Panc1 (cell line): ENCODE measurements at regions not wholly inside any gene's neighbourhood (a gene's known extent, or its start where the extent isn't known, plus 50 kb on each side); places are given as distances from the start of the nearest gene placed in this dataset.

Experiments used
- CTCF ChIP-seq: fragments of 450-650 bp; IDR thresholded peaks from 2 replicates; pipeline ENCODE4 v1.5.1; 2017; ENCODE audit warnings: mild to moderate bottlenecking
- POLR2AphosphoS5 ChIP-seq: IDR thresholded peaks from 2 replicates; pipeline ENCODE4 v1.6.1; 2012; ENCODE audit warnings: mild to moderate bottlenecking, low read depth, low read length, moderate library complexity
- REST ChIP-seq, 2 experiments: IDR thresholded peaks; 2 replicates each; pipeline ENCODE4 v1.6.1; 2011 to 2012; ENCODE audit warnings: low read depth in 2 of 2, control low read depth in 1 of 2, low read length in 1 of 2, mild to moderate bottlenecking in 1 of 2, moderate library complexity in 1 of 2; ENCODE audit not compliant: insufficient read depth in 1 of 2
- SIN3A ChIP-seq: IDR thresholded peaks from 2 replicates; pipeline ENCODE4 v1.6.1; 2012; ENCODE audit warnings: low read depth, mild to moderate bottlenecking, low read length, moderate library complexity, borderline replicate concordance; ENCODE audit not compliant: insufficient read depth

- TF ChIP-seq CTCF = no peak
- no peak for TF ChIP-seq POLR2AphosphoS5
- no peak for TF ChIP-seq REST (IDR thresholded peaks at IDR 0.05; ENCODE audit: insufficient read depth in 1 of 2, low read depth in 2 of 2, low read length in 1 of 2)
- no peak for TF ChIP-seq SIN3A
Observed at GRCh38 chr14:54048736-54049135, 92.1 kb upstream of the BMP4 start.
